Epithelial cell of prostate (primary cell): ENCODE measurements at regions not wholly inside any gene's neighbourhood (a gene's known extent, or its start where the extent isn't known, plus 50 kb on each side); places are given as distances from the start of the nearest gene placed in this dataset.
A peak's percentile ranks its signal among the peaks of the same experiment; 100 is the strongest.

Source experiments
- DNase-seq: peaks from one replicate; pipeline ENCODE4 v3.0.0-alpha.2; 2011; ENCODE audit warnings: low read depth, low spot score
- H3K27ac ChIP-seq: fragments of 450-650 bp; 2 replicates; pipeline ENCODE4 v1.5.1; 2017; ENCODE audit warnings: mild to moderate bottlenecking

DNA sequence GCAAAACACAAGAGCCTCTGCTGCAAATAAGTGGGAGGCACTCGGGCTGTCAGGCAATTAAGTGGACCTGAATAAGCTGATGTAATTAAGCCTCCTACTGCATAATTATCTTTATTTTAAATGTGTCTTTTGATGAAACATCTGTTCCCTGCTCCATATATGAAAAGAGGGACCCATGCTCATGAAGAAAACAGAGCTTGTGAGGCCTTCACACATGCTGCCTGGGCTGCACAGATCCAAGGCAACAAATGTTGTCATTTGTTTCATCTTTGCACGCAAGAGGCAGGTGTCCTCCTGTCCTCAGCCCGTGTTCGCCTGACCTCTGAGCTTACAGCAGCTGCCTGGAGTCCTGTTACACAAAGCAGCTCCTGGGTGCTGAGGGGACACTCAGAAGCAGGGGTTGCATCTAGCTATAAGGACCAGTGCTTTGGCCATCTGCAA, 381.1 kb downstream of the ZNF608 start:
- no peak overlapping the region for H3K27ac ChIP-seq
- DNase-seq = no peak

DNA sequence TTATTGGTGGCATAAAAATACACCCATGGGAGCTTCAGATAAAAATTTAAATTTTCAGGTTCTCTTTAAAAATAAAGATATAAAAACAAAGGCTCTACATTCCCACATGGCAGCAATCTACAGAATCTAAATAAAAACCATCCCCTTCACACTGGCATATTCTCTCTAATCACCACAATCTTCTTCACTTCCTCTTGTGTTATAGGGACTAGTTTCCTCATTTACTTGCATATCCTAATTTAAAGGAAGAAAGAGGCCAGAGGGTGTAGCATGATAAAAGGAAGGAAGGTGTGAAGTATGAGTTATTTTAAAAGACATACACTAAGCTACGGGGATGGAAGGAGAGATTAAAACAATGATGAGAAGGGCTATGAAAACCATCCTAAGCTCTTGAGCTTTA, 390.5 kb downstream of the ZNF608 start:
- H3K27ac ChIP-seq = no peak overlapping the region
- no peak for DNase-seq

DNA sequence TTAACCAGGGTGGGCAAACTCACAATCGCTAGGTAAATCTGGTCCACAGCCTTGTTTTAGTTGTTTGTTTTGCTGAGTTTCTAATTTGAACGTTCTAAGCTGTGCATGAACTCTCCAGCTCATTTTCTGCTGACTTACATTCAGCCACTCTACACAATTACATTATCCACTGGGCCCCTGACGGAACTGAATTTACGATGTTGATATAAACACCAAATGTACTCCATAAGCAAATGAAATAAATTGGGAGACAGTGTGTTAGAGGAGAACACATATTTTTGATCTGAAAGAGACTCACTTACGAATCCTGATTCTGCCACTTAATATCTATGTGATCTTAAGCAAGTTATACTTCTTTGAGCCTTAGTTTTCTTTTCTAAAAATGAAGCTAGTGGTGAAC, 393.4 kb downstream of the ZNF608 start:
- DNase-seq = no peak
- no peak overlapping the region for H3K27ac ChIP-seq

DNA sequence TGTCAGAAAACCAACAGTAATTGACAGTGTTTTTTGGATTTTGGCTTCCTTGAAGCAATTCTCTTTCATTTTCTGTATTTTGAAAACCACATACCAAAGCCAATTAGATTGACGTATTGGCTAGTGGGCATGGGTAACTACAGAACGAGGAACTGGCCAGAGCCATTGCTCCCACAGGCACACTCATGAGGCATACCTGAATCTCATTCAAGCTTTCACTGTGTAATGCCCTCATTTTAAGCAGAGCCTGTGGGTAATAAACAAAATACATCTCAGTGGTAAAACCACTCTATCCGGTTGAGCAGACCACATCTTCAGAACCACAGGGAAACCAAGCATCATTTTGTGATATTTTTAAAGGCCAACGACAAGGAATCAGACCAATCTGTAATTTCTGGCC, 394.1 kb downstream of the ZNF608 start:
- no peak overlapping the region for H3K27ac ChIP-seq
- DNase-seq = no peak

DNA sequence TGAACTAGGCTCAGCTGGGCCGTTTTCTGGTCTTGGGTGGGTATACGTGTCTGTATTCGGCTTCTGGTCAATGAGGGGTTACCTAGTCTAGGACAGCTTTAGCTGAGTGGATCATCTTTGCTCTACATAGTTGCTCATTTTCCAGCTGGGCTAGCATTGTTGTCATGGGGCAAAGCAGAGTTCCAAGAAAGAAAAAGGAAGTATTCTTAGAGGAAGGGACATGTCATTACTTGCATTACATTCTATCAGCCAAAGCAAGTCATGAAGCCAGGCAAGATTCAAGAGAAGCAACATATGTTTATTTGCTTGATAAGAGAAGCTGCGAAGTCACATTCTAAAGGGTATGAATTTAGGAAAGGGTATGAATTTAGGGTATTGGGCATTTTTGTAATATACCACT, 396.5 kb downstream of the ZNF608 start:
- H3K27ac ChIP-seq = no peak overlapping the region
- DNase-seq = peak; percentile 5

DNA sequence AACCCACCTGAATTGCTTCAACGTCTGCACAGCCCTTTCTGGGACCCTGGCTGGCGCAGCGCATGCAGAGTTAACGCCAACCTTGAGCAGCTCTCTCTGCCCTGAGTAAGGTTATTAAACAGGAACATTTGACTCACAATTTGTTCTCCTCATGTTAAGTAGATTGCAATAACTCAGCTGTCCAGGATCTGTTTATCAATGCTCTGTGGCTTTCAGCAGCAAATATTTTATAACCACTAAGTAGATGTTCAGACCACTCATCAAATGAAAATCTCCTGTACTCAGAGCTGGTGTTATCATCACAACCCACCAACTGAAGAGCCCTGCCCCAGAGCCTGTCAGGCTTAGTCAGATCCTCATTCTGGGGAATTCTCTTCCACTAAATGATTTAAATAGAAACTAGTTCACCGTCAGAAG, 403.0 kb downstream of the ZNF608 start:
- peak; percentile 54 for DNase-seq
- no peak overlapping the region for H3K27ac ChIP-seq

DNA sequence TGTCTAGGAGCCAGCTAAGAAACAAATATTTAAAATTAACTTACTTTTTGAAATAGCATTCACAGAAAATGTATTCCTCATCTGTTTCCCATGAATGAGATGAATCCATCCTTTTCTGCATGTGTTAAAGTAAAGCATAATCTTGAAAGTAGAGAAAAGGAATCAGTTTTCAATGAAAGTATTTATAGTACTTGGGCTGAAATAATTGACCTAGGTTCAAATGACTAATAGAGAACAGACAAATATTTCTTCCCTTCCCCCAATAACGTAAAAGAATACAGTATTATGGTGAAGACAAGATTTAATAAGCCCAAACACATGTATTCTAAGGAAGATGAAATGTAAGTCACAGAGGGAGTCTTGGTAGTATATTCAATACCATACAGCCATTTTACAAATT, 403.5 kb downstream of the ZNF608 start:
- DNase-seq = no peak
- H3K27ac ChIP-seq = no peak overlapping the region

DNA sequence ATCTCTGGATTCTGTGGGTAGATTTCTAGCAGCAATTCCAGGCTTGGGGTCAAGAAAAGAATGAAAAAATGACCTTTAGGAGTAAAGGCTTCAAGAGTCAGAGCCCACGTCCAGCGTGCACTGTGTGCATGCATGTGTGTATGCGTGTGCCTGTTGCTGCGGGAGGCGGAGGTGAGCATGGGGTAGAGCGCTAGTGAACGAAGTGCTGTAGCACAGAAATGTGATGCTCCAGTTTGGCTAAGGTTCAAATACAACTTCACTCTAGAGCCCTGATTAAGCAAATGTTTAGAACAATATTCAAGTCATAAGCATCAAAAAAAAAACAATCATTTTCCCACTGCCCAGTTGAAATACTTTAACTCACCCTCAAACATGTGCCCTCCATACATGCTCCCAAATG, 403.9 kb downstream of the ZNF608 start:
- H3K27ac ChIP-seq = no peak overlapping the region
- no peak for DNase-seq

DNA sequence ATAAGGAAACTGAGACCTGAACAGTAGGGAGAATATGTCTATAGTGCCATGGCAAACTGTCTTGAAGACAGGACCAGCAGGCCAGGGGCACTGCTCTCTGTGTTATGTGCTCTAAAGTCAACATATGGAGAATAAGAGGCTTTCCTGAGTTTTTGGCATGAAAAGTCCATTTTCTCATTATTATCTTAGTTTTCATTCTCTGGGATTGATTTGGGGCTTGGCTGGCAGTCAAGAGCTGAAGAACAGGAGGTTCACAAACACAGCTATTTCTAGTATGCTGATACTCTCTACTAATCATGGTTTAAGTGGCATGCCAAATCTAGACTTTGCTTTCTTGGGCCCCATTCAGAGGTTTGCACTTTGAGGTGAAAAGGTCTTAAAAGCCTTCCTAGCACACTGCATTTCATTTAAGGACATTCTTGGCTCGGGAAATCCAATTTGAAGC, 404.4 kb downstream of the ZNF608 start:
- DNase-seq = no peak
- no peak overlapping the region for H3K27ac ChIP-seq

DNA sequence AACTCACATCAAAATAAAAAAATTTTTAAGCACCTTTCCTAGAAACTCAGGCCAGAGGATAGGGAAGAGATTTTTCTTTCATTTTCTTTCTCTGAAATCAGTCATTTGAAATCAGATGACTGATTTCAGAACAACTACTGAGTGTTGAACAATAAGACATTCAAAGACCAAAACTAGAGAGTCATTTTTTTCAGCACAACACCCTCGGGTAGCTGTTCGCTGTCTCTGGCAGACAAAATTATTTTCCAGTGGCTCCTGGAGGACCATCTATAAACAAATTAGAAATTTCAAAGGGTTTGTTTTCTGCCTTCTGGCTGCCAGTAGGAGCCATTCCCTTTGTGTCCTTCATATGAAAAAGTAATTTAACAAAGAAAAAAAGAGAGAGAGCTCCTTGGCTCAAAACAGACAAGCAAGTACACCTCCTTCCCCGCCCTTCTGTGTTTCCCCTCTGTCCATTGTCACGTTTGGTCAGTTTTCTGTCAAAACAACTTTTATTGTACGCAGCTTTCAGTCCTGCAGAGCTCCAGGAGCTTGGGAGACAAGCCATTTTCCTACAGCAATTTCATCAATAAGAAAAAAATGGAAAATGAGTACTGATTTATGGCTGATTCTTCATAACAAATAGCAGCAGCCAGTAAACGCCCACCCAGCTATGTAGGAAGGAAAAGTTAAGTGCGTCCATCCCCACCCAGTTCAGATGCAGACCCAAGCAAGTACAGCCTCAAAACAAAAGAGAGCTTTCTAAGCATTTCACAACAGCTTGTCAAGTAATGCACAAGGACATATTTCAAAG, 405.2 kb downstream of the ZNF608 start:
- H3K27ac ChIP-seq = no peak overlapping the region
- no peak for DNase-seq

DNA sequence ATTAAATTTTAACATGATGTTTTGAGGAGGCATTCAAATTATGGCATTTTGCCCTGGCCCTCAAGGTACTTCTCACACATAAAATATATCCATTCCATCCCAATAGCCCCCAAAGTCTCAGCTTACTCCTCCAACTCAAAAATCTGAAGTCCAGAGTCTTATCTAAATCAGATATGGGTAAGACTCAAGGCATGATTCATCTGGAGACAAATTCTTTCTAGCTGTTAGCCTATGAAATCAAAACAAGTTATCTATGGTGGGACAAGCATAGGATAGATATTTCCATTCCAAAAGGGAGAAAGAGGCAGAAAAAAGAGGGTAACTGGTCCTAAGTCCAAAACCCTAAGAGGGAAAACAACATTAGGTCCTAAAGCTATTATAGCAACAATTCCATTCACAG, 408.4 kb downstream of the ZNF608 start:
- DNase-seq = no peak

DNA sequence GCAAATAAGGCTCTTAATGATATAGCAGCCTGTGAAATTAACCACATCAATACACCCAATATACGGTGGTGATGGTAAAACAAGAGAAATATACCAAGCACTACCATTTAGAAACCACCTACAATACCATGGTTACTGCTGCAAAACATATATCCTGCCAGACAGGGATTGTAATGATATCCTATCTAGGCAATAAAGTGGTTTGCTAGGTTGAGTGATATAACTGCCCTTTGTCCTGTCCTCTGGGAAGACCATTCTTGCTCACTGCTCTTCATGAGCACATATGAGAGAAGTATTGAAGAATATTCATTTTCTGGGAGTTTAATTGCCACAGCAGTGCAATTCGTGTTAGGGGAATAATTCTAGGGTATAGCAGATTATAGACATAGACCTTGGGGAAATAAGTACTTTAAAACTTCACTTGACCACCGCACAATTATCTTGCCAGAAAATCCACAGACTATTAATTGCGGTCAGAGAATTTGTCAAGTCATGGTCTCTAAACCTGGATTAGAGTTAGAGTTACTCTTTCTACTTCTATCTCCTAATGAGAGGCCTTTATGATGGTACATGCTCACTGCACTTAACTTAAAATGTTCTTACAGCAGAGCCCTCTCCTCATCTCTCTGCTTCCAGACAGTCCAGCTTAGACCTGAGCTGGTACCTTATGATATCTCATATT, 413.0 kb downstream of the ZNF608 start:
- DNase-seq = no peak
- no peak overlapping the region for H3K27ac ChIP-seq

More for the DNA sequence above, 408.4 kb downstream of the ZNF608 start:
- H3K27ac ChIP-seq = no peak overlapping the region

DNA sequence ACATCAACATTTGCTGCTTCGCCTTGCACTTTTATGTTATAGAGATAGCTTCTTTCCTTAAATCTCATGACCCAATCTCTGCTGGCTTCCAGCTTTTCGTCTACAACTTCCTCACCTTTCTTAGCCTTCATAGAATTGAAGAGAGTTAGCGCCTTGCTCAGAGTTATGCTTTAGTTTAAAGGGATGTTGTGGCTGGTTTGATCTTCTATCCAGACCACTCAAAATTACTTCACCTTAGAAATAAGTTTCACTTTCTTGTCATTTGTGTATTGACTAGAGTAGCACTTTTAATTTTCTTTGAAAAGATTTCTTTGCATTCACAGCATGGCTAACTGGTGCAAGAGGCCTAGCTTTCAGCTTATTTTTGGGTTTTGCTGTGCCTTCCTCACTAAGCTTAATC, 414.2 kb downstream of the ZNF608 start:
- DNase-seq = no peak
- H3K27ac ChIP-seq = no peak overlapping the region

DNA sequence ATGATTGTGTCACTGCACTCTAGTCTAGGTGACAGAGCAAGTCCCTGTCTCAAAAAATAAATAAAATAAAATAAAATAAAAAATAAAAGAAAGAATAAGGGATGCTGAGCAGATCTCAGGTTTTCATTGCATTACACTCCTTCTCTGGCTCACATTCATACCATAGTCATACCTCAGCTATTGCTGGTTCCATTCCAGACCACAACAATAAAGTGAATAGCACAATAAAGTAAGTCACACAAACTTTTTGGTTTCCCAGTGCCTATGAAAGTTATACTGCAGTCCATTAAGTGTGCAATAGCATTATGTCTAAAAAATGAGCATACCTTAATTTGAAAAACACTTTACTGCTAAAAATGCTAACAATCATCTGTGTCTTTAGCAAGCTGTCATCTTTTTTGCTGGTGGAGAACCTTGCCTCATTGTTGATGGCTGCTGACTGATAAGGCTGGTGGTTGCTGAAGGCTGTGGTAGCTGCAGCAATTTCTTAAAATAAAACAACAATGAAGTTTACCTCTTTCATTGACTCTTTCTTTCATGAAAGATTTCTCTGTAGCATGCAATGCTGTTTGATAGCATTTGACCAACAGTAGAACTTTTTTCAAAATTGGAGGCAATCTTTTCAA, 415.7 kb downstream of the ZNF608 start:
- DNase-seq = no peak

DNA sequence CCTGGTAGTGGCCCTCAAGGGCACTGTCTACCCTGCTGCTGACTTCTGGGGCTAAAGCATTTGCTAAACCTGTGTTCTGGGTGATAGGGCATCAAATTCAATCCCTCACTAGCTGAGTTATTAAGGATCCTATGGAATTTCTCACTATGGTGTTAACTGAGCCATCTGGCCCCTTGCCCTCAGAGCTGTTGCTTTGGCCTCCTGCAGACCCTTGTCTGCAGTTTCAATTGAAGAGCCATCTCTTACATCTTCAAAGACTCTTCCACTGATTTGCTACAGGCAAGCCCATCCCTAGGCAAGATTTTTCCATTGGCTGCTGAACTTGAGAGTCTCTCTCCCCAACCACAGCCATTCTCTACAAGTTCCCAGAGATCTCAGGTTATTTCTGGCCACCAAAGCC, 418.2 kb downstream of the ZNF608 start:
- H3K27ac ChIP-seq = no peak overlapping the region
- DNase-seq = no peak

More for the DNA sequence above, 415.7 kb downstream of the ZNF608 start:
- no peak overlapping the region for H3K27ac ChIP-seq

DNA sequence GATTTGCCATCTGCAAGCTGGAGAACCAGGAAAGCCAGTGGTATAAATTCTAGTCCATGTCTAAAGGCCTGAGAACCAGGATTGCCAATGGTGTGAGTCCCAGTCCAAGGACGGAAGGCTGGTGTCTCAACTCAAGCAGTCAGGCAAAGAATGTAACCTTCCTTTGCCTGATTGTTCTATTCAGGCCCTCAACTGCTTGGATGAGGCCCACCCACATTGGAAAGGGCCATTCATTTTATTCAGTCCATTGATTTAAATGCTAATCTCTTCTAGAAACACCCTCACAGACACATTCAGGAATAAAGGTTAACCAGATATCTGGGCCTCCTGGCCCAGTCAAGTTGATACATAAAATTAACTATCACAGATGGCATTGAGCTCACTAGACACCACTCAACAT, 427.8 kb downstream of the ZNF608 start:
- no peak overlapping the region for H3K27ac ChIP-seq
- DNase-seq = no peak

DNA sequence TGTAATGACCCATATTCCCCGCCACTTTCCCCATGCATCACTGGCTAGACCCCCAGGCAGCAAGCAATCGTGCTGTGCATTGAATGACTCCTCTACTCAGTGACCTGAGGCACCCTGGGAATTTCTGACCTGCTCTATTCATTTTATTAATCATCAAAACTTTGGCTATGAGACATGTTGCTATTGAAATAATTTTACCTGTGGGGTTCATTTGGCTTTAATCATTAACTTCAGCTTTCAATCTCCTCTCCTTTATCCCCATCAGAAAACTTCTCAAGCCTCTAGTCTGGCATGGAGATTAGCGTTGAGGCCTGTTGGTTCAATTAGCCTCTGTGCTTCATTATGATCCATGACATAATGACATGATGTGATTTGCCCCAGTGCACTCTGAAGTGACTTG, 429.0 kb downstream of the ZNF608 start:
- no peak overlapping the region for H3K27ac ChIP-seq
- no peak for DNase-seq

DNA sequence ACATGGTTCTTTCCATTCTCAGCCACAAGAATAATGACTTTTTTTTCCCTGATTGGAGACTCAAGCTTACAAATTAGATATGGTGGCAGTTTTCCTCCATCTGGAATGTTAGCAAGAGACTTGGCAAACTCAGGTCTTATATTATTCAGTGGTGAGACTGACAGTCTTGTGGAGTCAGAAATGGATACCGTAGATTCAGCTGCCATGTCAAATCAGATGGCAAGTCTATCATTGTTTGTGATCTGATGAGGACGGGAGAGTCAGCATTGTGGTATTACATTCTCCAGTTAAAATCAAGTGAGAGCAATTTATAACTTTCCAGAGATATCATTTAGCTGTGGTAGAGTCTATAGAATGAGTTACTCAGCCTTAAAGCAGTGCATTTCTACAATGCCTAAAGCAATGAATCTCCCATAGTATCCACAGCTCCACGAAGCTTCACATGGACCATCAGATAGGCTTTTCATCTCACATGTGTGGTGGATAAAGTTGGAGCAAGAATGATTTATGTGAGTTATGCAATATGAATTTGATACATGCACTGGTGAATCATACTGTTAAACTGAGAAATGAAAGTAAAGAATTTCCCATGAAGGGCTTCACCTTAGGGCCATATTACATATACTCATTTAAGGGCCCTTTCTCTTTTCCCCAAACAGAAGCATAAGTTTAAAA, 430.6 kb downstream of the ZNF608 start:
- no peak overlapping the region for H3K27ac ChIP-seq
- peak; percentile 64 for DNase-seq

DNA sequence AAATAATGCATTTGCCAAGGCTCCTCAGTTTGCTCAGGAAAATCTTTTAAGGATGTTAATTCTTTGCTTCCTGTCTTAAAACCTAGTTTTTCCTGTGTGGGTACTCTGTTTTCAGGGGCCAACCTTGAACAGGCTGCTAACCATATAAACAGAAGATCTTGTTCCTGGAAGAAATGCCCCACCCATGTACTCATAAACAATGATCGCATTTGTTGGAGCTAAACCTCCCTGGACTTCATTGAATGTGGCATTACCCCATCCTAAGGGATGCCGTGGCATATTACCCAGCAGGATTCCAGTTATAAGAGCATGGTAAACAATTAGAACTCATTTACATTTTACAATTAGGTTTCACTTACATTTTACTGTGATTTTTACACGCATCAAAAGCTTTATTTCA, 436.0 kb downstream of the ZNF608 start:
- no peak overlapping the region for H3K27ac ChIP-seq
- no peak for DNase-seq

DNA sequence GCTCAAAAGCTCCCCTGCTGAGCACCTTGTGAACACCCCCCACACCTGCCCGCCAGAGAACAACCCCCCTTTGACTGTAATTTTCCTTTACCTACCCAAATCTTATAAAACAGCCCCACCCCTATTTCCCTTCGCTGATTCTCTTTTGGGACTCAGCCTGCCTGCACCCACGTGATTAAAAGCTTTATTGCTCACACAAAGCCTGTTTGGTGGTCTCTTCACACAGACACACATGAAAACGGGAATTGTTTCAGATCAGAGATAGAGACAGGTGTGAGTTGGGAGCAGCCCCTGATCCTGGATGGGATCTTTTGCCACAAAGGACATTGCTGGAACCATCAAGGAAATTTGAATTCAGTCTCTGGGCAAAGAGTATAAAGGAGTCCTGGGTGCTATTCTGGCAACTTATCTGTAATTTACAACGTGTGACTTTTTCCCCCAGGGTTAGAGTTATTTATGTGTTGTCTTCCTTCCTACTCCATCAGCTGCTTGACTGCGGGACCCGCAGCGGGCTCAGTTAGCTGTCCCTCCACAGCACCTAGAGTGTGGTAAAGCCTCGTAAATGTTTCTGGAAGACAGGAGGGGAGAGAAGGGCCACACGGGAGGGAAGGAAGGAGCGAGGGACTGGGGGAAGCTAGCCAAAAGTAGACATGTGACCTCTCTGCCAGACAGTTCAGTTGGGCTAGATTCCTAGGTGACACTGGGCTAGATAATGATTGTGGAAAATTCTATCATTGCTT, 437.0 kb downstream of the ZNF608 start:
- DNase-seq = no peak
- H3K27ac ChIP-seq = no peak overlapping the region
